Colonic mucosa (tissue), 4 donors: ENCODE measurements at regions not wholly inside any gene's neighbourhood (a gene's known extent, or its start where the extent isn't known, plus 50 kb on each side); places are given as distances from the start of the nearest gene placed in this dataset.
"Not testable (repeated sequence)": the region's sequence is repeated elsewhere in the genome, so short reads cannot be mapped to it uniquely, and the experiment has no call there.

ENCODE experiments used
- DNase-seq: peaks from one replicate; pipeline ENCODE4 v3.0.0-alpha.2; 2020
- H3K27ac ChIP-seq: fragments of 200-600 bp; one replicate; pipeline ENCODE4 v1.8.0; 2021
- H3K27me3 ChIP-seq: fragments of 200-600 bp; one replicate; pipeline ENCODE4 v1.8.0; 2021
- H3K36me3 ChIP-seq: fragments of 200-600 bp; one replicate; pipeline ENCODE4 v1.8.0; 2021
- H3K4me1 ChIP-seq: fragments of 200-600 bp; one replicate; pipeline ENCODE4 v1.8.0; 2021; ENCODE audit warnings: mild to moderate bottlenecking
- H3K4me3 ChIP-seq: fragments of 200-600 bp; one replicate; pipeline ENCODE4 v1.8.0; 2021
- H3K9ac ChIP-seq, 2 donors: one replicate each; pipeline ENCODE4 v1.7.0; 2013; ENCODE audit warnings: control low read depth in 2 of 2, low read depth in 2 of 2, low read length in 2 of 2
- H3K9me3 ChIP-seq: fragments of 200-600 bp; one replicate; pipeline ENCODE4 v1.8.0; 2021
- intact Hi-C: fragments of 100-400 bp; cut with DNase I; formaldehyde crosslinking; loops from one replicate; pipeline ENCODE4 v1.14.1; 2022
- donor health status: healthy.
- donor health status: DM: no; HTN: no; CAD: no.
- donor health status: DM: no; HTN: no; CAD: no.

GRCh38 chr10:133785846-133786602 lies 159.4 kb upstream of the FRG2B start:
- H3K9ac ChIP-seq, DNase-seq, intact Hi-C loops: not testable (repeated sequence)

GRCh38 chr10:133785178-133785577 lies 158.6 kb upstream of the FRG2B start:
- intact Hi-C loops, H3K9me3 ChIP-seq, H3K27ac ChIP-seq, H3K36me3 ChIP-seq, H3K4me1 ChIP-seq, H3K4me3 ChIP-seq, DNase-seq, H3K9ac ChIP-seq, H3K27me3 ChIP-seq: not testable (repeated sequence)

More at GRCh38 chr10:133785846-133786602, 159.4 kb upstream of the FRG2B start:
- H3K4me3 ChIP-seq, H3K4me1 ChIP-seq, H3K27ac ChIP-seq, H3K36me3 ChIP-seq, H3K27me3 ChIP-seq, H3K9me3 ChIP-seq: not testable (repeated sequence)

- H3K27ac ChIP-seq, H3K27me3 ChIP-seq, H3K4me1 ChIP-seq, DNase-seq, intact Hi-C loops, H3K9me3 ChIP-seq, H3K4me3 ChIP-seq, H3K9ac ChIP-seq, H3K36me3 ChIP-seq: not testable (repeated sequence)
These were observed 138.7 kb upstream of the FRG2B start for GRCh38 chr10:133765308-133765707.

- H3K27me3 ChIP-seq, H3K9ac ChIP-seq, H3K36me3 ChIP-seq, H3K4me1 ChIP-seq, H3K27ac ChIP-seq, DNase-seq, H3K4me3 ChIP-seq, intact Hi-C loops, H3K9me3 ChIP-seq: not testable (repeated sequence)
These were observed 138.2 kb upstream of the FRG2B start for GRCh38 chr10:133764823-133765209.

GRCh38 chr10:133763875-133764822 lies 137.6 kb upstream of the FRG2B start:
- peak; percentile 12 for DNase-seq
- H3K4me3 ChIP-seq = not testable (repeated sequence)

GRCh38 chr10:133763190-133763589 lies 136.6 kb upstream of the FRG2B start:
- H3K4me1 ChIP-seq, intact Hi-C loops, H3K9me3 ChIP-seq, H3K4me3 ChIP-seq, DNase-seq, H3K9ac ChIP-seq, H3K36me3 ChIP-seq, H3K27ac ChIP-seq, H3K27me3 ChIP-seq: not testable (repeated sequence)

More at GRCh38 chr10:133763875-133764822, 137.6 kb upstream of the FRG2B start:
- H3K9ac ChIP-seq, H3K27me3 ChIP-seq, H3K36me3 ChIP-seq, intact Hi-C loops, H3K27ac ChIP-seq, H3K9me3 ChIP-seq, H3K4me1 ChIP-seq: not testable (repeated sequence)

GRCh38 chr10:133753545-133753944 lies 127.0 kb upstream of the FRG2B start:
- H3K9me3 ChIP-seq, H3K4me1 ChIP-seq, H3K27ac ChIP-seq, H3K36me3 ChIP-seq, H3K4me3 ChIP-seq, H3K27me3 ChIP-seq, H3K9ac ChIP-seq, intact Hi-C loops, DNase-seq: not testable (repeated sequence)
